Testis (tissue), 2 donors: ENCODE measurements at regions not wholly inside any gene's neighbourhood (a gene's known extent, or its start where the extent isn't known, plus 50 kb on each side); places are given as distances from the start of the nearest gene placed in this dataset.

ENCODE experiments used
- DNase-seq: peaks from one replicate; pipeline ENCODE4 v3.0.0-alpha.2; 2019
- H3K27ac ChIP-seq, 2 donors: fragments of 200-600 bp; sonication (generic); one replicate each; pipeline ENCODE4 v1.5.1; 2019
- H3K27me3 ChIP-seq: fragments of 200-600 bp; sonication (generic); one replicate; pipeline ENCODE4 v1.5.1; 2019
- H3K36me3 ChIP-seq: fragments of 200-600 bp; sonication (generic); one replicate; pipeline ENCODE4 v1.5.1; 2017; ENCODE audit warnings: low read depth; ENCODE audit errors: missing control alignments
- H3K4me1 ChIP-seq: fragments of 200-600 bp; sonication (generic); one replicate; pipeline ENCODE4 v1.5.1; 2019
- H3K4me3 ChIP-seq, 2 donors: fragments of 200-600 bp; sonication (generic); one replicate each; pipeline ENCODE4 v1.5.1; 2017 to 2019
- H3K9me3 ChIP-seq: fragments of 200-600 bp; sonication (generic); one replicate; pipeline ENCODE4 v1.5.1; 2017
- CTCF ChIP-seq, 3 experiments: fragments of 450-650 bp in 2 of 3; fragments of 200-600 bp in 1 of 3; sonication (generic) in 1 of 3; IDR thresholded peaks; one replicate each; pipeline ENCODE4 v1.5.1; 2016 to 2019; ENCODE audit warnings: antibody characterized with exemption in 3 of 3, mild to moderate bottlenecking in 2 of 3, moderate library complexity in 1 of 3
- POLR2A ChIP-seq: fragments of 450-650 bp; IDR thresholded peaks from one replicate; pipeline ENCODE4 v1.6.1; 2017; ENCODE audit warnings: antibody characterized with exemption, mild to moderate bottlenecking, moderate library complexity
- WGBS, 2 donors: methylation state at CpG; one replicate each; pipeline ENCODE4 v1.1.5; 2018; 5-methylcytosine and 5-hydroxymethylcytosine counted together
- intact Hi-C: fragments of 100-400 bp; cut with DNase I; formaldehyde crosslinking; loops from one replicate; pipeline ENCODE4 v1.15.1; 2023; ENCODE audit warnings: low total_unique reads

DNA sequence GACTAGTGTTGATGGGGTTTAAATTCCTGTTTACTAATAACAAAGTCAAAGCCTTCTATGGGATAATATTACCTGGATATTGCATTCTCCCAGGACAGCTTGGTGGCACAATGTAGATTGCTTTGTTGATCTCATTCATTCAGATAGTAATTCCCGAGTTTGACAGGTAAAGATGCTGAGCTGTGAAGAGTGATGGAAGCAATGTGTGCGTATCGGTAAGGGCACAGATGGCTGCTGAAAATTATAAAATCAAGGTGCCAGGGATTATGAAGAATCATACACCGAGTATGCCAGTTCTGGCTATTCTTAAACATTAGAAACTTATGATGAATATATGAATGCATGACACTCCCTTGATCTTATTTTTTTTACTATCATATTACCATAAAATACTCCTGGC, 100.6 kb upstream of the CNTNAP4 start:
- WGBS, 2 donors, result 87 to 89% methylated on average over 4 of the region's 4 CpGs
- Histone ChIP-seq H3K4me3 (no peak overlapping the region), H3K9me3 (no peaks in the 10 kb centered on the region), H3K27ac (no peak overlapping the region), H3K27me3 (no peaks in the 10 kb centered on the region), H3K36me3 (no peaks in the 10 kb centered on the region), H3K4me1 (no peaks in the 10 kb centered on the region)
- intact Hi-C loops, result no loop called here
- no peak for TF ChIP-seq POLR2A
- no peak for TF ChIP-seq CTCF (IDR thresholded peaks at IDR 0.05)
- no peak for DNase-seq

GRCh38 chr16:76182041-76182635, 95.1 kb upstream of the CNTNAP4 start:
- intact Hi-C loops, result no loop called here
- H3K4me3 ChIP-seq, result no peak overlapping the region
- H3K9me3 ChIP-seq, result no peaks in the 10 kb centered on the region
- DNase-seq, result no peak
- no peak overlapping the region for H3K27ac ChIP-seq
- WGBS, 2 donors, result 48 to 56% methylated on average over 3 of the region's 3 CpGs
- no peaks in the 10 kb centered on the region for H3K36me3 ChIP-seq
- no peak for TF ChIP-seq POLR2A
- no peak for TF ChIP-seq CTCF (IDR thresholded peaks at IDR 0.05)
- H3K4me1 ChIP-seq, result no peaks in the 10 kb centered on the region
- H3K27me3 ChIP-seq, result no peaks in the 10 kb centered on the region

DNA sequence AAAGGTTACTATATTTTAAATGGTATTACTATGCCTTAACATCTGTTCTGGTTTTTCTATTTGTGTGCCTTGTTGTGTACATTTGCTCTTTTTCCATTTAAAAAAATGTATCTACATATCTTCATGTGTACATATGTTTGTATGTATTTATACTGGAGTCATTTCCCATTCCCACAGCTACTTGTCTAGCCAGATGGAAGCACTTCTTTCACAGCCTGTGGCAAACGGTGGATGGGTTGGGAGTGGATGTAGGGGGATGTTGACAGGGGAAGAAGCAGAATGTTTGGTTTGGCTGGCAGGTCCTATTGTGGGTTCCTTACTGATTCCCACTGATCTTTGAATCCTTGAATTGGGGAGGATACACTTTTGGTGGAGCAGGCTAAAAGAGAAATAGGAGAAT, 93.6 kb upstream of the CNTNAP4 start:
- no peak overlapping the region for H3K27ac ChIP-seq
- H3K27me3 ChIP-seq, result no peaks in the 10 kb centered on the region
- WGBS, 2 donors, result 47 to 52% methylated on average over 1 of the region's 1 CpG
- H3K4me1 ChIP-seq, result no peaks in the 10 kb centered on the region
- no peak for TF ChIP-seq CTCF (IDR thresholded peaks at IDR 0.05)
- TF ChIP-seq POLR2A, result no peak
- no peaks in the 10 kb centered on the region for H3K36me3 ChIP-seq
- intact Hi-C loops, result no loop called here
- DNase-seq, result no peak
- H3K4me3 ChIP-seq, result no peak overlapping the region
- no peaks in the 10 kb centered on the region for H3K9me3 ChIP-seq

GRCh38 chr16:76190057-76190456, 87.1 kb upstream of the CNTNAP4 start:
- WGBS, 2 donors, result 90 to 92% methylated on average over 2 of the region's 2 CpGs
- DNase-seq, result no peak
- Histone ChIP-seq H3K27me3 (no peaks in the 10 kb centered on the region), H3K4me3 (no peak overlapping the region), H3K36me3 (no peaks in the 10 kb centered on the region), H3K4me1 (no peaks in the 10 kb centered on the region), H3K27ac (no peak overlapping the region), H3K9me3 (no peaks in the 10 kb centered on the region)
- TF ChIP-seq CTCF (IDR thresholded peaks at IDR 0.05), result no peak
- no peak for TF ChIP-seq POLR2A
- intact Hi-C loops, result no loop called here

DNA sequence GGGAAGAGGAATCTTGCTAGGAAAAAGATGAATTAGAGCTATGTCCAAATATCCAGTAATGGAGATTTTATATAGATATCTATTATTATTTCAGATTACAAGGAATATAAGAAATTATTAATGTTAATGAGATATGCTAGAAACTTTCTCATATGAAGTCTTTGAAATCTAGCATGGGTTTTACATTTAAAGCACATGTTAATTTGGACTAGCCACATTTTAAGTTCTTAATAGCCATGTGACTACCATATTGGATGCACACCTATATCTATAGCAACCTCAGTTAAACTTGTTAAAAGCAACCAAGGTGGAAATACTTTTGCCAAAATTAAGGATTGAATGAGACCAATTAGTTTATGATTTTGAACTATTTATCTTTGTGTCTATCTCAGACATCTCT, 86.7 kb upstream of the CNTNAP4 start:
- Histone ChIP-seq H3K4me1 (no peaks in the 10 kb centered on the region), H3K4me3 (no peak overlapping the region), H3K27me3 (no peaks in the 10 kb centered on the region), H3K9me3 (no peaks in the 10 kb centered on the region), H3K27ac (no peak overlapping the region), H3K36me3 (no peaks in the 10 kb centered on the region)
- TF ChIP-seq CTCF (IDR thresholded peaks at IDR 0.05) (no peak), POLR2A (no peak)
- DNase-seq, result no peak
- intact Hi-C loops, result no loop called here
